ENCODE measurements at regions not wholly inside any gene's neighbourhood (a gene's known extent, or its start where the extent isn't known, plus 50 kb on each side); places are given as distances from the start of the nearest gene placed in this dataset.

DNA sequence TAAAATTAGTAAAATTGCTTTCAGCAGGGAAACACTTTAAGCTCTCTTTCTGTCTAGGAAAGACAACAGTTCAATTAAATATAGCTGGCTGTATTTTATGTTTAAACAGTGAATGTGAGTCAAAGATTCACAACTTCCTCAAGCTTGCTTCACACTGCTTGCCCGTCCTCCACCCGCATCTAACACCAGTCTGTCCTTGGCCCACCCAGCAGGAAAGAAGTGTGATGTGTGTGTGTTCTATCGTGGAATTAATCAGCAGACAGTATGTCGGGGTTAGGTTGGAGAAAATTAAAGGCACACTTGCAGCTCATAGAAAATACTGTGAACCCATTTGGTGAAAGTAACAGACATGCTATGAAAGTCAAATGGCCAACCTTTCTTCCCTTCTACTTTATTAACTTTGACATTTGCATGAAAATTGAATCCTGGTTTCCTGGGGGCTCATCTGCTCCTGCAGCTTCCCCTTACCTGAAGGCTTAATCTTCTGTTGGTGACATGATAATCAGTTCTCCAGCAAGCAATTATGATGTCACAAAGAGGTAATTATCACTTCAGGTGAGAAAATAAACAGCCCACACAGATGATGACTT is 182.0 kb downstream of the UXS1 start:
- H3K4me2 ChIP-seq, result no peak overlapping the region
- no peak overlapping the region for H2AFZ ChIP-seq (ENCODE audit: low read depth)
- no peaks in the 10 kb centered on the region for H4K20me1 ChIP-seq (ENCODE audit: insufficient read depth)
- no peak overlapping the region for H3K4me3 ChIP-seq (IDR thresholded peaks at IDR 0.05; ENCODE audit: insufficient read depth, low read depth, low read length)
- no peak overlapping the region for H3K9ac ChIP-seq
- H3K36me3 ChIP-seq (ENCODE audit: insufficient read depth), result no peaks in the 10 kb centered on the region
- H3K27me3 ChIP-seq (ENCODE audit: insufficient read depth, low read depth), result no peaks in the 10 kb centered on the region
- H3K27ac ChIP-seq, result no peak overlapping the region
- H3K4me1 ChIP-seq (ENCODE audit: low read depth, poor library complexity, severe bottlenecking), result no peaks in the 10 kb centered on the region
- TF ChIP-seq CTCF (conservative IDR thresholded peaks at IDR 0.05; ENCODE audit: low read depth, low read length), result no peak
- H3K79me2 ChIP-seq (ENCODE audit: insufficient read depth, low read depth), result no peaks in the 10 kb centered on the region

- no peaks in the 10 kb centered on the region for H3K79me2 ChIP-seq (ENCODE audit: insufficient read depth, low read depth)
- H3K36me3 ChIP-seq (ENCODE audit: insufficient read depth), result no peaks in the 10 kb centered on the region
- no peak overlapping the region for H3K27ac ChIP-seq
- H3K4me3 ChIP-seq (IDR thresholded peaks at IDR 0.05; ENCODE audit: insufficient read depth, low read depth, low read length), result no peak overlapping the region
- H3K9ac ChIP-seq, result no peak overlapping the region
- H3K27me3 ChIP-seq (ENCODE audit: insufficient read depth, low read depth), result no peaks in the 10 kb centered on the region
- no peaks in the 10 kb centered on the region for H3K4me1 ChIP-seq (ENCODE audit: low read depth, poor library complexity, severe bottlenecking)
- no peak for TF ChIP-seq CTCF (conservative IDR thresholded peaks at IDR 0.05; ENCODE audit: low read depth, low read length)
- no peak overlapping the region for H2AFZ ChIP-seq (ENCODE audit: low read depth)
- H4K20me1 ChIP-seq (ENCODE audit: insufficient read depth), result no peaks in the 10 kb centered on the region
- H3K4me2 ChIP-seq, result no peak overlapping the region
Observed at GRCh38 chr2:106011380-106011779, 182.7 kb downstream of the UXS1 start.

- TF ChIP-seq CTCF (conservative IDR thresholded peaks at IDR 0.05; ENCODE audit: low read depth, low read length), result no peak
- no peaks in the 10 kb centered on the region for H3K4me1 ChIP-seq (ENCODE audit: low read depth, poor library complexity, severe bottlenecking)
- no peak overlapping the region for H2AFZ ChIP-seq (ENCODE audit: low read depth)
- no peak overlapping the region for H3K9ac ChIP-seq
- H3K36me3 ChIP-seq (ENCODE audit: insufficient read depth), result no peaks in the 10 kb centered on the region
- H3K4me2 ChIP-seq, result no peak overlapping the region
- no peaks in the 10 kb centered on the region for H3K27me3 ChIP-seq (ENCODE audit: insufficient read depth, low read depth)
- no peaks in the 10 kb centered on the region for H4K20me1 ChIP-seq (ENCODE audit: insufficient read depth)
- no peaks in the 10 kb centered on the region for H3K79me2 ChIP-seq (ENCODE audit: insufficient read depth, low read depth)
- no peak overlapping the region for H3K4me3 ChIP-seq (IDR thresholded peaks at IDR 0.05; ENCODE audit: insufficient read depth, low read depth, low read length)
- H3K27ac ChIP-seq, result no peak overlapping the region
Observed at GRCh38 chr2:106010818-106011355, 183.2 kb downstream of the UXS1 start.

- H2AFZ ChIP-seq (ENCODE audit: low read depth), result no peak overlapping the region
- no peak overlapping the region for H3K4me3 ChIP-seq (IDR thresholded peaks at IDR 0.05; ENCODE audit: insufficient read depth, low read depth, low read length)
- no peaks in the 10 kb centered on the region for H3K27me3 ChIP-seq (ENCODE audit: insufficient read depth, low read depth)
- no peaks in the 10 kb centered on the region for H3K36me3 ChIP-seq (ENCODE audit: insufficient read depth)
- no peak for TF ChIP-seq CTCF (conservative IDR thresholded peaks at IDR 0.05; ENCODE audit: low read depth, low read length)
- H3K4me2 ChIP-seq, result no peak overlapping the region
- no peaks in the 10 kb centered on the region for H4K20me1 ChIP-seq (ENCODE audit: insufficient read depth)
- no peaks in the 10 kb centered on the region for H3K79me2 ChIP-seq (ENCODE audit: insufficient read depth, low read depth)
- H3K27ac ChIP-seq, result no peak overlapping the region
- H3K9ac ChIP-seq, result no peak overlapping the region
- no peaks in the 10 kb centered on the region for H3K4me1 ChIP-seq (ENCODE audit: low read depth, poor library complexity, severe bottlenecking)
Observed at GRCh38 chr2:106009096-106009495, 185.0 kb downstream of the UXS1 start.

Measured in KMS-11 (cell line).